ENCODE measurements at regions not wholly inside any gene's neighbourhood (a gene's known extent, or its start where the extent isn't known, plus 50 kb on each side); places are given as distances from the start of the nearest gene placed in this dataset.

DNA sequence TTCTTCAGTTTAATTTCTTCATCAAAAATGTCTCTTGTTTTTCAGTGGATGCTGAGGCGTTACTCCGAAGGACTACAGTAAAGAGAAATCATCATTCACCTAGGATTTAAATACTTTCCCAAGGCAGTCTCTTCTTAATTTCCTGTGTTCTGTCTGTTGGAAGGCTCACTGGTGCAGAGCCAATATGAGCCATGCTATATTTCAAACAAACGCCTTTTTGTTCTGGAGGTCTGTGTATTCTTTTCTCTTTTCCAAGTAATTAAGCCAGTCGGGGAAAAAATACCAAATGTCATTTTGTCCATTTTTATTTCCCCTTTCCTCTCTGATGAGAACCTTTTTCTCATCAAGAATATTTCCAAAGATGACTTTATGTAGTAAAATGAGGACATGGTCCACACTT is 206.5 kb downstream of the RWDD3 start:
- TF ChIP-seq, protein P1, sequence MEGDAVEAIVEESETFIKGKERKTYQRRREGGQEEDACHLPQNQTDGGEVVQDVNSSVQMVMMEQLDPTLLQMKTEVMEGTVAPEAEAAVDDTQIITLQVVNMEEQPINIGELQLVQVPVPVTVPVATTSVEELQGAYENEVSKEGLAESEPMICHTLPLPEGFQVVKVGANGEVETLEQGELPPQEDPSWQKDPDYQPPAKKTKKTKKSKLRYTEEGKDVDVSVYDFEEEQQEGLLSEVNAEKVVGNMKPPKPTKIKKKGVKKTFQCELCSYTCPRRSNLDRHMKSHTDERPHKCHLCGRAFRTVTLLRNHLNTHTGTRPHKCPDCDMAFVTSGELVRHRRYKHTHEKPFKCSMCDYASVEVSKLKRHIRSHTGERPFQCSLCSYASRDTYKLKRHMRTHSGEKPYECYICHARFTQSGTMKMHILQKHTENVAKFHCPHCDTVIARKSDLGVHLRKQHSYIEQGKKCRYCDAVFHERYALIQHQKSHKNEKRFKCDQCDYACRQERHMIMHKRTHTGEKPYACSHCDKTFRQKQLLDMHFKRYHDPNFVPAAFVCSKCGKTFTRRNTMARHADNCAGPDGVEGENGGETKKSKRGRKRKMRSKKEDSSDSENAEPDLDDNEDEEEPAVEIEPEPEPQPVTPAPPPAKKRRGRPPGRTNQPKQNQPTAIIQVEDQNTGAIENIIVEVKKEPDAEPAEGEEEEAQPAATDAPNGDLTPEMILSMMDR (IDR thresholded peaks at IDR 0.05; ENCODE audit: control extremely low read depth, extremely low read depth, low read depth, missing control alignments) = no peak
- POLR2A ChIA-PET = no interaction called here
- no peak for DNase-seq (ENCODE audit: extremely low spot score)
- CTCF ChIA-PET = no interaction called here

DNA sequence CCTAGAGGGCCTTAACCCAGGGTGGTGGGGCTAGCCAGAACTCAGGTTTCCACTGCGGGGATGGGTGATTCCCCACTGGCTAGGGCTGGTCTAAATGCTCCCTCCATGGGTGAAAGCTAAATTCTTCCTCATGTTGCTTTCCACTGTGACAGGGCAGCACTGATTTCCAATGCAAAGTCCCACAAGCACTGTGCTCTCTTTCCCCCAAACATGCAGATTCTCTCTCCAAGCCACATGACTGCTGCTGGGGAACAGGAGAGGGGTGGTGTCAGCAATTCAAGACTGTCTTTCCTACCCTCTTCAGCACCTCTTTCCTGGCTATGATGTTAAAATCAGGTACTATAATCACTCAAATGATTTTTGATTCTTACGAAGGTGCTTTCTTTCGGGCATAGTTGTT is 215.5 kb downstream of the RWDD3 start:
- ChIA-PET POLR2A (no interaction called here), CTCF (no interaction called here)
- TF ChIP-seq, protein P1 (IDR thresholded peaks at IDR 0.05; ENCODE audit: control extremely low read depth, extremely low read depth, low read depth, missing control alignments) = no peak
- DNase-seq (ENCODE audit: extremely low spot score) = no peak

DNA sequence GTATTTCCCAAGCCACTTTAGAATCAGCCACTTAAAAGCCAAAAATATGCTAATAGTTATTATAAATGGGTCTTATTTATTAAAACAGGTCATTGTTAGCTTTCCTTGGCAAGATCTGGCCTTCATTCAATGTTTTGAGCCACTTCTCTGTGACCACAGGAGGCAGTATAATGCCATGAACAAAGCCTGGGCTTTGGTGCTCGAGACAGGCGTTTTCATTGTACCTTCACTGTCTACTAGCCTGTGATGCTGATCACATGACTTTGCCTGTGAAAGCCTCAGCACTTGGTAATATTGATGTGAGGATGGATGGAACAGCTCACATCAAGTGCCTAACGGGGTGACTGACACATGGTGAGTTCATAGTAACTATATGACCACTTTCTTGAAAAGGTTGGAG is 217.0 kb downstream of the RWDD3 start:
- TF ChIP-seq, protein P1 (IDR thresholded peaks at IDR 0.05; ENCODE audit: control extremely low read depth, extremely low read depth, low read depth, missing control alignments) = no peak
- DNase-seq (ENCODE audit: extremely low spot score) = no peak
- ChIA-PET POLR2A (no interaction called here), CTCF (no interaction called here)

DNA sequence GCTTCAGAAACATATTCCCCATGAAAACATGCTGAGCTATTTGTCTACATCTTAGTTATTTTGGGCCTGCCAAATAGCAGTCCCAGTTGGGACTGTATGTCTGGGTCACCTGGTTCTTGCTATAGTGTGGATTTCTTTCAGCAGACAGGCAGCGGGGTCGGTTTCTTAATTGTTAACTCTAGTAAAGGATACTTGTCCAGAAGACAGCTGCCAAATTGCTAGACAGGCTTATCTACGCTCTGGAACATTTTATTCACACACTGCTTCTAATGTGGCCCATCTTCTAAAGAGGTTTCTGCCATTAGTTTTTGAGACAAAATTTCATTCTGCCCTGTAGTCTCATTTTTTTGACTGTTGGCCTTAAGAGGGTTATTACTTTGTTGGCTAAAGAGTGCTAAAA is 217.9 kb downstream of the RWDD3 start:
- CTCF ChIA-PET = no interaction called here
- POLR2A ChIA-PET = no interaction called here
- no peak for DNase-seq (ENCODE audit: extremely low spot score)
- TF ChIP-seq, protein P1 (IDR thresholded peaks at IDR 0.05; ENCODE audit: control extremely low read depth, extremely low read depth, low read depth, missing control alignments) = no peak

DNA sequence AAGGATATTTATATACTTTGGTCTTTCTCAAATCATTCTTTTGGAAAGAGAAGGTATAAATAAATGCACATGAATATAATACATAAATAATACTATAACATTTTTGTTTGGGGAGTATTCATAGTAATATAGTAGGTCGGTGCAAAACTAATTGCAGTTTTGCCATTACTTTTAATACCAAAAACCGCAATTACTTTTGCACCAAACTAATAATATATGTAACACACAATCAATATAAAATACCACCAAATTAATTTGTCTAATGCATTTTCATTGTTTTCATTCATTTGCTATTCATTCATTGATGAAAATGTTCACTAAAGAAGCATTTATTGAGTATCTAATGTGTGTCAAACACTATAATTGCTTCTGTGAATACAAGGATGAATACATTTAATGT is 219.0 kb downstream of the RWDD3 start:
- ChIA-PET CTCF (no interaction called here), POLR2A (no interaction called here)
- DNase-seq (ENCODE audit: extremely low spot score) = no peak
- TF ChIP-seq, protein P1 (IDR thresholded peaks at IDR 0.05; ENCODE audit: control extremely low read depth, extremely low read depth, low read depth, missing control alignments) = no peak

DNA sequence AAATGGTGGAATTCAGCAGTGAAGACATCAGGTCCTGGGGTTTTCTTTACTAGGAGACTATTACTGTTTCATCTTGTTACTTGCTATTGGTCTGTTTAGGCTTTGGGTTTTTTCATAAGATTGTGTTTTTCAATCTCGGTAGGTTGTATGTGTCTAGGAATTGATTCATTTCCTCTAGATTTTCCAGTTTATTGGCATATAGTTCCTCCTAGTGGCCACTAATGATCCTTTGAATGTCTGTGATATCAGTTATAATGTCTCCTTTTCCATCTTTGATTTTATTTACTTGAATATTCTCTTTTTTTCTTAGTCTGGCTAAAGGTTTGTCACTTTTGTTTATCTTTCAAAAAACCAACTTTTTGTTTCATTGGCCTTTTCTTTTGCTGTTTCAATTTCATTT is 233.0 kb downstream of the RWDD3 start:
- no peak for DNase-seq (ENCODE audit: extremely low spot score)
- ChIA-PET POLR2A (no interaction called here), CTCF (no interaction called here)
- TF ChIP-seq, protein P1 (IDR thresholded peaks at IDR 0.05; ENCODE audit: control extremely low read depth, extremely low read depth, low read depth, missing control alignments) = no peak

Measured in GM10248 (cell line).